Activated T-cell treated with anti-CD3 and anti-CD28 coated beads for 24 hours (primary cell): ENCODE measurements at regions not wholly inside any gene's neighbourhood (a gene's known extent, or its start where the extent isn't known, plus 50 kb on each side); places are given as distances from the start of the nearest gene placed in this dataset.

Source experiments
- DNase-seq: peaks from one replicate; pipeline ENCODE4 v3.0.0-alpha.2; 2020; ENCODE audit warnings: low read depth

GRCh38 chr3:176430244-176431037, 766.8 kb downstream of the TBL1XR1 start:
- no peak for DNase-seq

GRCh38 chr3:176428552-176428951, 768.7 kb downstream of the TBL1XR1 start:
- no peak for DNase-seq

GRCh38 chr3:176426371-176426770, 770.9 kb downstream of the TBL1XR1 start:
- no peak for DNase-seq

- no peak for DNase-seq
Observed at GRCh38 chr3:176416870-176417269, 780.4 kb downstream of the TBL1XR1 start.

- no peak for DNase-seq
Observed at GRCh38 chr3:176415661-176416295, 781.5 kb downstream of the TBL1XR1 start.

GRCh38 chr3:176412771-176413170, 784.5 kb downstream of the TBL1XR1 start:
- no peak for DNase-seq

- no peak for DNase-seq
Observed at GRCh38 chr3:176403531-176403930, 793.8 kb downstream of the TBL1XR1 start.

- no peak for DNase-seq
Observed at GRCh38 chr3:176401211-176401610, 796.1 kb downstream of the TBL1XR1 start.

GRCh38 chr3:176399193-176399592, 798.1 kb downstream of the TBL1XR1 start:
- DNase-seq = no peak

- no peak for DNase-seq
Observed at GRCh38 chr3:176395240-176395639, 802.0 kb downstream of the TBL1XR1 start.

- DNase-seq = no peak
Observed at GRCh38 chr3:176378789-176379188, 818.5 kb downstream of the TBL1XR1 start.

- DNase-seq = no peak
Observed at GRCh38 chr3:176376531-176376930, 820.8 kb downstream of the TBL1XR1 start.

- no peak for DNase-seq
Observed at GRCh38 chr3:176375519-176375918, 821.8 kb downstream of the TBL1XR1 start.

GRCh38 chr3:176362191-176362731, 835.0 kb downstream of the TBL1XR1 start:
- no peak for DNase-seq

- no peak for DNase-seq
Observed at GRCh38 chr3:176359211-176359610, 838.1 kb downstream of the TBL1XR1 start.

GRCh38 chr3:176357891-176358290, 839.4 kb downstream of the TBL1XR1 start:
- no peak for DNase-seq

- no peak for DNase-seq
Observed at GRCh38 chr3:176354843-176355242, 842.4 kb downstream of the TBL1XR1 start.

GRCh38 chr3:176352716-176353334, 844.5 kb downstream of the TBL1XR1 start:
- no peak for DNase-seq

GRCh38 chr3:176351408-176351807, 845.9 kb downstream of the TBL1XR1 start:
- no peak for DNase-seq

- DNase-seq = no peak
Observed at GRCh38 chr3:176349706-176350105, 847.6 kb downstream of the TBL1XR1 start.

- no peak for DNase-seq
Observed at GRCh38 chr3:176347424-176348146, 849.7 kb downstream of the TBL1XR1 start.

GRCh38 chr3:176341963-176342362, 855.3 kb downstream of the TBL1XR1 start:
- no peak for DNase-seq
